ENCODE measurements at regions not wholly inside any gene's neighbourhood (a gene's known extent, or its start where the extent isn't known, plus 50 kb on each side); places are given as distances from the start of the nearest gene placed in this dataset.

DNA sequence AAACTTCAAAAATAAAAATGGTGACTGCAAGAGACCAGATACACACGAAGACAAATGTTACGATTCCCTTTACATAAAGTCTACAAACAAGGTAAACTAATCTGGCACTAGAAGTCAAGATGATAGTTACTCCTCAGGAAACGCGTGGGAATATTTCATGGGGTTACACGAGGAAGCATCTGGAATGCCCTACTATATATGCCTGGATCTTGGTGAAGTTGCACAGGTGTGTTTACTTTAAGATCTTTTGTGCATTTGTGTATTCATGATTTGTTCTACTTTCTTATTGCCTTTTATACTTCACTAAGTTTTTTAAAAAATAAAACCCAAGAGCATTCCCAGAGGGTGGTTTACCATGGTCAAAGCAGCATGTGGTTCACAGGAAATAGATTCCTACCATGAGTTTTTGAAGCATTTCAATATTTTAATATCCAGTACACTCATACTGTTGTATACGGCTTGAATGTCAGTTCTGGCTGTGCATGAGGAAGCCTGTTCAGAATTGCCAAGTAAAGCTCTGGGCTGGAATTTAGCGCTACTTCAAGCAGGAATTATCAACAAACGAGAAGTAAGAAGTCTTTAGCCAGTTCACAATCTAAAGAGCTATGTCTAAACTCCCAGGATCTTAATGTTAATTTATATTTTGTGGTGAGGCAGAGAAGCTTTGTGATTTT lies 239.8 kb upstream of the KLHL1 start:
- no peak for DNase-seq (ENCODE audit: low read depth in 4 of 4, low spot score in 2 of 4)

DNA sequence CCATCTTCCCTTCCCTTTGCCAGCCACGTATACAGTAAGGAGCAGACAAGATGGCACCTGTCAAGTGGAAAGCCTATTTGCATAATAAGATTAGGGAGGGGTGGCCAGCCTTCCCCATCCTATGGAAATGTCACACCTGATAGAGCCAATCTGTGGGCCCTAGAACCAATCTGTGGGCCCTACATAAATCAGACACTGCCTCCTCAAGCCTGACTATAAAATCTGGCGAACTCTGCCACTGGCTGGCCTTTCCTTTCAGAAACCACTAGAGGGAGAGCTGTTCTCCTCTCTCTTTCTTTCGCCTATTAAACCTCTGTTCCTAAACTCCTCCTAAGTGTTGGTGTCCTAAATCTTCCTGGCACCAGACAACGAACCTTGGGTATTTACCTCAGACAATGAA lies 231.5 kb upstream of the KLHL1 start:
- DNase-seq (ENCODE audit: low read depth in 4 of 4, low spot score in 2 of 4): no peak

- no peak for DNase-seq (ENCODE audit: low read depth in 4 of 4, low spot score in 2 of 4)
These were observed 230.4 kb upstream of the KLHL1 start for GRCh38 chr13:70338609-70339008.

DNA sequence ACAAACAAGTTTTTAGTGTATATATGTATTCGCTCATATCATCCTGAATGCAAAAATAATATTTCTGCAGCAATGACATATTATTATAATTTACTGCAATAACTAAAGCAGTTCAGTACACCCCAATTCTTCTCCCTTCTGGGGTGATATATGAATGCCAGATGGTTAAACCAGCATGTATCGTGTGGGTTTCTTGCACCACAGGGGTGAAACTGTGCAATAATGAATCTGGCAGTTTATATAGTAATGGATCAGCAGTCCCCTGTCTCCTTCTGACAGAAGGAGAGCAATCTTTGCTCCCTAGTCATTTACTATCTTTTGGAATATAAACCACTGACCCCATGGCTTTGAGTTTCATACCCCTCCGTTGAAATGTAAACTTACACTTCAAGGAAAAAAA lies 228.6 kb upstream of the KLHL1 start:
- DNase-seq (ENCODE audit: low read depth in 4 of 4, low spot score in 2 of 4): no peak

GRCh38 chr13:70333752-70334151 lies 225.5 kb upstream of the KLHL1 start:
- no peak for DNase-seq (ENCODE audit: low read depth in 4 of 4, low spot score in 2 of 4)

- no peak for DNase-seq (ENCODE audit: low read depth in 4 of 4, low spot score in 2 of 4)
These were observed 222.6 kb upstream of the KLHL1 start for GRCh38 chr13:70330697-70331361.

DNA sequence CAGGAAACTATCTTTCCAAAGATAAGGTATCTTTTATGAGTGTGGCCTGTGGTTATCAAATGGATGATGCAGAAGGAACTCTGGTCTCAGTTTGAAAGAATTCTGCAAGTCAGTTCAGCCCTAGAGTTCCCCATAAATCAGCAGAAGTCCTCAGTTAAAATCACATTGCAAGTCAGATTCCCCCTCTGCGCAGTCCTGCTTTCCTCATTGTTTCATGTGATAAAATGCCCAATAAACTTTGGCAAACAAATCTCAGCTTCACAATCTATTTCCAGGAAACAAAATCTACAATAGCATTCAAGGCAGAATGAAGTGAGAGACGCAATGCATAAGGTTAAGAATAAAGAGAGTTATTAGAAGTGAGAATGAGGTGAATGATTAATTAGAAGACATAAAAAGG lies 216.3 kb upstream of the KLHL1 start:
- DNase-seq (ENCODE audit: low read depth in 4 of 4, low spot score in 2 of 4): no peak

DNA sequence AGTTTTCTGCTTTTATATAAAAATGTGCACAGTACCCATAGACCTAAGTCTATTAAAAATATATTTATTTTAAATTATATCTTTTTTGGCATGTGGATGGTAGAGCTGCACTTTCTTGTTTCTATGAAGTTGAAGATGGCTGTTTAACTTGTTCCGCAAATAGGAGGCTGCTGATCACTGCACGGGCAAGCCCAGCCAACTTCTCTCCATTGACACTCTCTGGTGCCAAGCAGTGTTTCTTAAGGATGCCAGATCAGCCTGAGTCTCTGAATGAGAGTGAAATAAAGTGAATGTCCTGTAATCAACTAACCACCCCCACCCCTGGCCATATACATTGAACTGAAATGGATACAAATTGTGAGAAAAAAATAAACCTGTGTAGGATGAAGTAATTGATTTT lies 202.9 kb upstream of the KLHL1 start:
- DNase-seq (ENCODE audit: low read depth in 4 of 4, low spot score in 2 of 4): no peak

GRCh38 chr13:70310396-70311119 lies 202.3 kb upstream of the KLHL1 start:
- DNase-seq (ENCODE audit: low read depth in 4 of 4, low spot score in 2 of 4): peak; percentile 5 to 33 (median 14)

DNA sequence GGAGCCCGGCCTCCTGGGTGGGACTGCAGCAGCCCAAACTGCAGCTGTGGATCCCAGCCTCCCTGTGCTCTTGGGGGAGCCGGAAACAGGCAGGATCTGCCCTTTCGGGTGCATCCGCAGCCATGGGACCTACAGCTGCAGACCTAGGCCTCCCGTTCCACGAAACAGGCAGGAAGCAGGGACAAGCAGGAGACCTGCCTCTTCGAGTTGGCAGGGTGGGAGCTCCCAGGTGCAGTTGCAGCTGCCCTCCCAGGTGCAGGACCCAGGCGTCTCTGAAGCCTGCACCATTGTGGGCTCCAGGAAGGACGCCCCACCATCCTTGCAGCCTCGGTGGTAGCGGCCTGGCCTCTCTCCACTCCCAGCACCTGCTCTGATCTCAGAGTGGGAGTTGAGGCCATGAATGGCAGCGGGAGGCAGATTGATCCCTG lies 189.0 kb upstream of the KLHL1 start:
- no peak for DNase-seq (ENCODE audit: low read depth in 4 of 4, low spot score in 2 of 4)

DNA sequence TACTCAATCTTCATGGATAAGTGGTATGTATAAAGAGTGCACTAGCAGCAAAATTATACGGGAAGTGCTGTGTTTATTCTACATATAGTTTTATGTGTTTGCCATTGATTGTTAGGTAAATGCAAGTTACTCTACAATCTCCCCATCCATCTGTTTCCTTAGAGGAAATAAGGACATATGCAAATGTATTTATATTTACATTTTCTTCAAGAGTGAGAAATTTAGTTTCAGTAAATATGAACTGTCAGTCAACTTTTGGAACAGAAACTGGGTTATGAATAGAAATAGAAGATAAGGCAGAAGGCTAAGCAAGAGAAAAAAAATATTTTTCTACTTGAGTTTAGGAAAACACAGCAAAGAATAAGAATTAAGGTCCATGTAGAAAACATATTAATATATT lies 176.1 kb upstream of the KLHL1 start:
- DNase-seq (ENCODE audit: low read depth in 4 of 4, low spot score in 2 of 4): no peak

GRCh38 chr13:70275841-70276240 lies 167.6 kb upstream of the KLHL1 start:
- DNase-seq (ENCODE audit: low read depth in 4 of 4, low spot score in 2 of 4): no peak

DNA sequence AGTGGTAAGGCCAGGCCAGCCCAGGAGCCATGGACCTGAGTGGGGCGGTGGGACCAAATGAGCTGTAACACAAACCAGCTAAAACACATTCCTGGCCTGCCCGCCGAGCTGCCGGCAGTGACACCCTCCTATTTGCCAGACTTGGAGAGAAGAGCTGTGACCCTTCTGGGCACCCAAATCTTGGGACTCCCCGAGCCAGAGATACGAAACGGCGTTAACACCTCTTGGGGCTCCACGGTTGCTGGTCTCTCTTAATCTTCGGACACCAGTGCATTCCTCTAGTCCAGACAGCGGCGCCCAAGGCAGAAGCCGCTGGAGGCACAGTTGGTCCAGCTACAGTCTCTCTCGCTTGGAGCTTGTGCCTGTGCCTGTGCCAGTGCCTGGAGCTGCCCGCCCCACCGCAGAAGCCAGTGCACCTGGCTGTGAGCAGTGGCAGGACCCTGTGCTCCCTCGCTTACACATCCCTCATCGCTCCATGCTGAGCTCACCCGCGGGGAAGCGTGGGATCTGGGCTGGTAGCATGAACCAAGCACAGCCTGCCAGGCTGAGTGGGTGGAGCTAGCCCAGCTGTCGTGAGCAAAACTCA lies 147.2 kb upstream of the KLHL1 start:
- no peak for DNase-seq (ENCODE audit: low read depth in 4 of 4, low spot score in 2 of 4)

DNA sequence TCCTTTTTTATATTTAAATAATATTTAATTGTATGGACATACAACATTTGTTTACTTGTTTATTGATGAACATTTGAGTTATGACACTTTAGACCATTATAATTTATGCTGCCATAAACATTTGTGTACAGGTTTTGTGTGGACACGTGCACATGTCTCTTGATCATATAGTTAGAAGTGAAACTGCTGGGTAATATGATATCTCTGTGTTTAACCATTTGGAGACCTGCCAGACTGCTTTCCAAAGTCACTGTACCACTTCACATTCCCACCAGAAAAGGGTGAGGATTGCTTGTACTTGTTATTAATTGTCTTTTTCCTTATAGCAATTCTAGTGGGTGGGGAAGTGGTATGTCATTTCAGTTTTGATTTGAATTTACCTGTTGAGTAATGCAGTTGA lies 145.6 kb upstream of the KLHL1 start:
- peak in 2 of 4 donors; percentile 2 to 6 for DNase-seq (ENCODE audit: low read depth in 4 of 4, low spot score in 2 of 4)

GRCh38 chr13:70253411-70253810 lies 145.2 kb upstream of the KLHL1 start:
- no peak for DNase-seq (ENCODE audit: low read depth in 4 of 4, low spot score in 2 of 4)

- no peak for DNase-seq (ENCODE audit: low read depth in 4 of 4, low spot score in 2 of 4)
These were observed 141.2 kb upstream of the KLHL1 start for GRCh38 chr13:70249332-70250064.

DNA sequence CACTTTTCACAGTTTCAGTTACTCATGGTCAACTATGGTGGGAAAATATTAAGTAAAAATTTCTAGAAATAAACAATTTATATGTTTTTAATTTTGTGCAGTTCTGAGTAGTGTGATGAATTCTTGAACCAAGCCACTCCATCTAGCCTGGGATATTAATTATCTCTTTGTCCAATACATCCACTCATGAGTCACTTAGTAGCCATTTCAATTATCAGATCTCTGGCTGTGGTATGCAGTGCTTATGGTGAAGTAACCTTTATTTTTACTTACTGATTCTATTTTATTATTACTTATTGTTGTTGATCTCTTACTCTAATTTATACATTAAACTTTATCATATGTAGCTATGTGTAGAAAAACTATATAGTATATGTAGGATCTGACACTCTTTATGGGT lies 128.9 kb upstream of the KLHL1 start:
- DNase-seq (ENCODE audit: low read depth in 4 of 4, low spot score in 2 of 4): no peak

DNA sequence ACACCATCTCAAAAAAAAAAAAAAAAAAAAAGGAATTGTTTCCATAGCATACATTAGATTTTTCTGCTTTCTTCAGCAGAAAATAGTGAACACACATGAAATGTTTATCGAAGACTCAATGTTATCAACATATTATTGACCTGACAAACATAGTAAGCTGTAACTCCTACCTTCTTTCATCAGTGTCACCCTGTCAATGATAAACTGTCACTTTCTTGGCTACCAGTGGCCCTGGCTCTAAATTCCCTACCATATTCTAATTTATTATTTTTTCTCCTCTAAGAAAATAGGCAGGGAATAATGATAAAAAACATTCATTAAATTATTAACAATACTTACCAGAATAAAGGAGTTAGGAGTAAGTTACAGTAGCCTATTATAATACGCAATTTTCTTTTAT lies 127.3 kb upstream of the KLHL1 start:
- DNase-seq (ENCODE audit: low read depth in 4 of 4, low spot score in 2 of 4): no peak

DNA sequence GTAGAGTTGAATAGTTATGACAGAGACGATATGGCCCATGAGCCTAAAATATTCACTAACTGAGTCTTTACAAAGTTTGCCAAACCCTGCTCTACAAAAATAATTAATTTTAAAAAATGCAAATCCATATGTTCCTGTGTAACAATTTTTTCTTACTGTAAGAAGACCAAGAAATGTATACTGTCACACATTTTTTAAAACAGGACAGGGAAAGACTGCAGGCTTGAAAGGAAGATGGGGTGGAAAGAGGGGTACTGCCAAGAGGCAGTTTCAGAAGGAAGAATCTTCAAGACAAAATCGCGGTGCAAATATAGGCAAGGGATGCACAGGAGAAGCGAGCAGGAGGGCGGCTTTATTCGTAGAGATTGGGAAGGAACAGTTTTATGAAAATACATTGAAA lies 115.7 kb upstream of the KLHL1 start:
- DNase-seq (ENCODE audit: low read depth in 4 of 4, low spot score in 2 of 4): no peak

DNA sequence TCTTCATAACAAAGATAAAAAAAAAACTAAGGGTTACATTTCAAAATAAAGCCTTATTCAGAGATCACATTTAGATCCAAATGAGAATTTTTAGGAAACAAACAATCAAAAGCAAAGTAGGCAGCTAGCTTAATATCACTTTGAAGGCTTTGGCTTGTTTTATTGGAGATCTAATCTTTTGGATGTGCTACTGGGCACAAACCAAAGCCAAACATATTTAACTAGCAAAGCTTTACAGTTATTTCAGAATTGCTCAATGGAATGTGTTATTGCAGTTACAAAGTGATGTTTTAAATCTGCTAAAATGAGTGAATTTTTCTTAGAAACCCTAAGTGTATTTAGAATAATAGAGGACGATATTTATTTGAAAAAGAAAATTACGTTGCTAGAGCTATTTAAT lies 114.7 kb upstream of the KLHL1 start:
- no peak for DNase-seq (ENCODE audit: low read depth in 4 of 4, low spot score in 2 of 4)

- DNase-seq (ENCODE audit: low read depth in 4 of 4, low spot score in 2 of 4): no peak
These were observed 110.4 kb upstream of the KLHL1 start for GRCh38 chr13:70218618-70219017.
